Uterus (tissue), 2 donors: ENCODE measurements at regions not wholly inside any gene's neighbourhood (a gene's known extent, or its start where the extent isn't known, plus 50 kb on each side); places are given as distances from the start of the nearest gene placed in this dataset.

ENCODE experiments used
- POLR2A ChIP-seq, 2 donors: fragments of 450-650 bp; IDR thresholded peaks; one replicate each; pipeline ENCODE4 v1.6.1; 2016; ENCODE audit warnings: antibody characterized with exemption in 2 of 2, mild to moderate bottlenecking in 1 of 2, moderate library complexity in 1 of 2
- TF ChIP-seq, protein P1 (sequence below), 4 experiments: fragments of 200-600 bp in 2 of 4; fragments of 450-650 bp in 2 of 4; sonication (generic) in 2 of 4; IDR thresholded peaks; one replicate each; pipeline ENCODE4 v1.5.1; 2016 to 2019; ENCODE audit warnings: antibody characterized with exemption in 4 of 4, mild to moderate bottlenecking in 2 of 4, moderate library complexity in 1 of 4

DNA sequence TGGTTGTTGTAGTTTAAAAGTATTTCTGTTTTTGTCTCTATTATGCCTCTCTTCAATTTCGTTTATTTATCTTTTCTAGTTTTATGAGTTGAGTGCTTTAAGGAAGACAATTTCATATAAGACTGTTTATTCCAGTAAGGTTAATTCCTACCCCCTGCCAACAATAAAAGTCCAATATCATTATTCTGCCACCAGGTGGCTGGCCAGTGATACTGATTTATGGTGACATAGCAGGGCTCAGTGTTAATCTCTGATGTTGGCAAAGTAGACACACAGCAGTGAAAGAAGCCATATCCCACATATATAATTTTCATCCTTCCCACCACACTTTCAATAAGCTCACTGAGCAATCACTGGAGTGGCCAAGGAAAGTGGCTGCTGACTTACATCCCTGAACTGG lies 69.0 kb upstream of the BMP4 start:
- TF ChIP-seq, protein P1, sequence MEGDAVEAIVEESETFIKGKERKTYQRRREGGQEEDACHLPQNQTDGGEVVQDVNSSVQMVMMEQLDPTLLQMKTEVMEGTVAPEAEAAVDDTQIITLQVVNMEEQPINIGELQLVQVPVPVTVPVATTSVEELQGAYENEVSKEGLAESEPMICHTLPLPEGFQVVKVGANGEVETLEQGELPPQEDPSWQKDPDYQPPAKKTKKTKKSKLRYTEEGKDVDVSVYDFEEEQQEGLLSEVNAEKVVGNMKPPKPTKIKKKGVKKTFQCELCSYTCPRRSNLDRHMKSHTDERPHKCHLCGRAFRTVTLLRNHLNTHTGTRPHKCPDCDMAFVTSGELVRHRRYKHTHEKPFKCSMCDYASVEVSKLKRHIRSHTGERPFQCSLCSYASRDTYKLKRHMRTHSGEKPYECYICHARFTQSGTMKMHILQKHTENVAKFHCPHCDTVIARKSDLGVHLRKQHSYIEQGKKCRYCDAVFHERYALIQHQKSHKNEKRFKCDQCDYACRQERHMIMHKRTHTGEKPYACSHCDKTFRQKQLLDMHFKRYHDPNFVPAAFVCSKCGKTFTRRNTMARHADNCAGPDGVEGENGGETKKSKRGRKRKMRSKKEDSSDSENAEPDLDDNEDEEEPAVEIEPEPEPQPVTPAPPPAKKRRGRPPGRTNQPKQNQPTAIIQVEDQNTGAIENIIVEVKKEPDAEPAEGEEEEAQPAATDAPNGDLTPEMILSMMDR (IDR thresholded peaks at IDR 0.05) = no peak
- TF ChIP-seq POLR2A (IDR thresholded peaks at IDR 0.05) = no peak
